HG03460 (cell line): ENCODE measurements at regions not wholly inside any gene's neighbourhood (a gene's known extent, or its start where the extent isn't known, plus 50 kb on each side); places are given as distances from the start of the nearest gene placed in this dataset.

Source experiments
- ATAC-seq: cut with Tn5 transposase; IDR thresholded peaks from one replicate; pipeline ENCODE4 v1.9.1; 2021; ENCODE audit not compliant: unreplicated experiment

DNA sequence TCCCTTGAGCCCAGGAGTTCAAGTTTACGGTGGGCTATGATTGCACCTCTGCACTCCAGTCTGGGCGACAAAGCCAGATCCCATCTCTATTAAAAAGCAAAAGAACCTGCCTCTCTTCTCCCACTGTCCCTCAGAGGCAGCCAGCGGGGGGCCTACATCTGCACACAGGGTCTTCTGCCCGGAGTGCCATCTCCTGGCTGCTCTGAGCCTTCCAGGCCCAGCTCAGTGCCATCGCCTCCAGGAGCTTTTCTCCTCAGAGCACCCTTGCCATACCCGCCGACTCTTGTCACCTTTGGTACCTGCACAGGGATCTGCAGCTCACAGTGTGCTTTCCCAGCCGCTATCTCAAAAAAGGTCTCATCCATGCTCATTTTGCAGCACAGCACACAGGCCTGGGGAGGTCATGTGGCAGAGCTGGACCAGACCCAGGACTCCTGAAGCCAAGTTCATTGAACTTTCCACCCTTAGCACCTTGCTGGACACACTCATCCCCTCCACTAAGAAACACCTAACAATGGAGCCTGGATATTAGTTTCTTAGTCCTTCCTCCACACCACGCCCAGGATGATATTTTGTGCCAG lies 186.3 kb downstream of the HAUS1 start:
- ATAC-seq: no peak

GRCh38 chr18:46291149-46291548 lies 187.0 kb downstream of the HAUS1 start:
- no peak for ATAC-seq

DNA sequence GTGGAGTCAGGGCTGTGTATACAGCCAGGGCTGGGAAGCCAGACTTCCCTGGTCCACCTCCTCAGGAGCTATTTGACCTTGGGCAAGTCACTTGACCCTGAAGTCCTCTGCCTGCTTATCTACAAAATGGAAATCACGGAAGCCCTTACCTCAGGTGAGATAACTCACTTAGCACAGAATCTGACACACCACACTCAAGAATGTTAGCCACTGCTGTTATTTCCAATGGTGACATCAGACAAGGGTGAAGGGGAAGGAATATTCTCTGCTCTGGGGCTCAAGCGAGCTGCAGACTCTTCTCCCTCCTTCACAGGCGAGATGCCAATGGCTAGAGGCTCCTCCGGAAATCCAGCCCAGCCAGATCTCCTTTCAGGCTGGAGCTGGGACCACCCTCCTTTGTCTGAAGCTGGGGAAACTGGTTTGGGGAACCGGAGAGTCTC lies 189.6 kb downstream of the HAUS1 start:
- no peak for ATAC-seq

GRCh38 chr18:46294318-46294717 lies 190.1 kb downstream of the HAUS1 start:
- ATAC-seq: no peak

- ATAC-seq: no peak
Measured at GRCh38 chr18:46294751-46295150, 190.6 kb downstream of the HAUS1 start.

- no peak for ATAC-seq
Measured at GRCh38 chr18:46295416-46295815, 191.2 kb downstream of the HAUS1 start.

DNA sequence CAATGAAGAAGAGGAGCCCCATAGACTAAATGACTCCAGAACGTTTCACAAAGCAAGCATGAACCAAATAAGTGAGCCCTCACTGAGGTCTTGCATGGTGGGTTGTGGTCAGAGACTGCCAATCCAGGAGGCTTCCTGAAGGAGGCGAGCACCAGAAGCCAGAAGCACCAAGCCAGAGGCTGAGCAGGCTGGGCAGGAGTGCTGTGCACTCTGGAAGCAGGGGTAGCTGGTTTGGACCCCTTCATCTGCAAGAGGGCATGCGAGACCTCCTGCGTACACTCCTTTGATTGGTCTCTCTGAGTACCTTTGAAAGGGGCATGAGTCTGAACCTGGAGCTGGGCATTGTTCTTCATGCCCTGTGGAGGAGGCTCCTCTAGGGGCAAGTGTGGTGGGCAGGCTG lies 192.5 kb downstream of the HAUS1 start:
- ATAC-seq: no peak

- ATAC-seq: no peak
Measured at GRCh38 chr18:46297124-46297523, 192.9 kb downstream of the HAUS1 start.

DNA sequence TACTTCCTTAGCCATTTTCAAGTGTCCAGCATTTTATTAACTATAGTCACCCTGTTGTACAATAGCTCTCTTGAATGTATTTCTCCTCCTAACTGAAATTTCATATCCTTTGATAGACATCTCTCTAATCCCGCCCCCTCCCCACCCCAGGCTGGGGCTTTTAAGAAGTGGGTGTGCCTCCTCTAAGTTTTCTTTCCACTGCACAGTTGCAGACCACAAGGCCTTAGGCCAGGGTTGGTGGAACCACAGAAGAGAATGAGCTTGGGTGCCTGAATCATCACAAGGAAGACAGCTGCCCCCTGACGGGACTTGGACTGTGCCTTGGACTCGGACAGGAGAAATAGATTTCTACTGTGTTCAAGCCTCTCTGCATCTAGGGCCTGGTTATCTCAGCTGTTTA lies 193.4 kb downstream of the HAUS1 start:
- no peak for ATAC-seq

DNA sequence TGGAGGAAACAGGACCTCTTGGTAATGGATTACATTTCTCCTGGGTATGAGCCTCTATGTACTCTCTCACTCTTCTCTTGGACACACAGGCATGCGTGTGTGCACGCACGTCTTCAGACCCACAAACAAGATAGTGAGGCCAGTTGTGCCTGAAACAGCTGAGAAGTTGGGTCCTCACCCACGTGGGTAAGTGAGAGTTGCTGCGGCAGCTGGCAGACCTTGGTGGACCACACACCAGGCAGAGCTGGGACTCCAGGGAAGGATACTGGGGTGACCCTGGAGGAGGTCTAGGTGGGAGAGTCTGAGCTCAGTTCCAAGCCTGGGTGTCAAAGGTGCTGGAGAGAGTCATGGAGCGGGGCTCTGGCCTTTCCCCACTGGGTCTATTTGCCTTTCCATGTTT lies 194.3 kb downstream of the HAUS1 start:
- no peak for ATAC-seq

- no peak for ATAC-seq
Measured at GRCh38 chr18:46299465-46300008, 195.4 kb downstream of the HAUS1 start.

GRCh38 chr18:46301081-46301480 lies 196.9 kb downstream of the HAUS1 start:
- ATAC-seq: no peak

DNA sequence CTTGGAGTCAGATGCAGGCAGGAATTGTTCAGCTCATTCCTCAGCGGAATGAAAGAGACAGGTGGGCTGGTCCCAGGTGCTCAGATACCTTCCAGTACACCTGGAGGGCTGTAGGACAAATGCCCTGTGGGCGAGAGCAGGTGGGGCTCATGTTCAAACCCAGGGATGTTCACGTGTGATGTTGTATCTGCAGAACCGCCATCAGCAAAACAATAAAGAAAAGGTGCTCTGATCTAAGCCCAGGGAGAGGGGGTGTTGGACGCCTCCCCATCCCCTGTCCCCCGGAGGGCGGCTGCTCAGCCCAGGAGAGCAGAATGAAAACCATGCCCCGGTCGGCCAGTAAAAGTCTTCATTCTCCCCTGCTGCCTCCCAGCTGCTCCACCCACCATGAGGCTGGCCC lies 197.4 kb downstream of the HAUS1 start:
- no peak for ATAC-seq

GRCh38 chr18:46302528-46303485 lies 198.6 kb downstream of the HAUS1 start:
- ATAC-seq: no peak

- no peak for ATAC-seq
Measured at GRCh38 chr18:46310258-46310657, 206.1 kb downstream of the HAUS1 start.

GRCh38 chr18:46310675-46311345 lies 206.6 kb downstream of the HAUS1 start:
- no peak for ATAC-seq

- no peak for ATAC-seq
Measured at GRCh38 chr18:46311491-46311890, 207.3 kb downstream of the HAUS1 start.

GRCh38 chr18:46312221-46312620 lies 208.0 kb downstream of the HAUS1 start:
- no peak for ATAC-seq

GRCh38 chr18:46313521-46313920 lies 209.3 kb downstream of the HAUS1 start:
- ATAC-seq: no peak

DNA sequence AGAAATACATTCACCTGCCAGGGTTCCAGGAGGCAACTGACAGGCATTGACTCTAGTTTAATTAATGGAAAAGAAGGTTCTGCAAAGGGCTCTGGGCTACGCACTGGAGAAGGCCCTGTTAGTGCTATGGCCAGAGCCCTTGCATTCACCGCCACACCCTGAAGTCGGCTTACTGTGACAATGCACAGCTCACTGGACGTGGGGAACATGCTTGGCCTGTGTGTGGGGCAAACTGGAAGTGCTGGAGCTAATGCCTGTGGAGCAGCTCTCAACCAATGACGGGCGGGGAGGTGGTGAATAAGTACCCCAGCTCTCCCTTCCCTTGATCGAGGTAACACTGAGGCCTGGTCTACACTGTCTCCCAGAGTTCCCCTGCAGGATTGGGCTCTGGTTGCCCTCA lies 209.8 kb downstream of the HAUS1 start:
- no peak for ATAC-seq

DNA sequence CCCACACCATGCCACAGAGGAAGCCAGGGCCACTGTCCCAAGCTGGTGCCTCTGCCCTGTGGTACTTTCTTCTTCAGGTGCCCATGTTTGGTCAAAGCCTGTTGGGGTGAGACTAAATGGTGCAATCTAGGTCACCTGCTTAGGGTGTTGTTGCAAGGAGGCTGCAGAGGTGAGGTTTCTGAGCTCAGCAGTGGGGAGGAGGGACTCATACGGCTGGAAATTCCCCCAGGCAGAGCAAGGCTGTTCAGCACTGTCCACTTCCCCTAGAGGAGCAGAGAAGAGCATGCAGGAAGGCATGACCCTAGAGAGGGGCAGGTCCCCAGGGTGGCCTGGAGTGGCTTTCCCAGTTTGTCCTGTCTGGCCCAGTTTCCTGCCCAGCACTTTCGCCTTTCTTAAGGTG lies 211.0 kb downstream of the HAUS1 start:
- no peak for ATAC-seq

GRCh38 chr18:46318356-46318755 lies 214.2 kb downstream of the HAUS1 start:
- no peak for ATAC-seq
